T-helper 2 cell treated with Interferon-gamma antibody and Interleukin-4, amounts not matched to agents 5 μg/mL and 100 μg/mL, for 36 hours (primary cell): ENCODE measurements at regions not wholly inside any gene's neighbourhood (a gene's known extent, or its start where the extent isn't known, plus 50 kb on each side); places are given as distances from the start of the nearest gene placed in this dataset.
A peak's percentile ranks its signal among the peaks of the same experiment; 100 is the strongest.
"Not testable (repeated sequence)": the region's sequence is repeated elsewhere in the genome, so short reads cannot be mapped to it uniquely, and the experiment has no call there.

Source experiments
- DNase-seq: peaks from one replicate; pipeline ENCODE4 v3.0.0; 2021; ENCODE audit warnings: low spot score
- H3K27ac Mint-ChIP-seq: one replicate; pipeline ENCODE4 v1.8.0; 2021; ENCODE audit warnings: mild to moderate bottlenecking, mixed read lengths
- H3K27me3 Mint-ChIP-seq: one replicate; pipeline ENCODE4 v1.8.0; 2021; ENCODE audit warnings: low read depth, mixed read lengths
- H3K36me3 Mint-ChIP-seq: one replicate; pipeline ENCODE4 v1.8.0; 2021; ENCODE audit warnings: low read depth, mixed read lengths
- H3K4me1 Mint-ChIP-seq: one replicate; pipeline ENCODE4 v1.8.0; 2021; ENCODE audit warnings: low read depth, mixed read lengths
- H3K4me3 Mint-ChIP-seq: one replicate; pipeline ENCODE4 v1.8.0; 2022; ENCODE audit warnings: mild to moderate bottlenecking, moderate library complexity, mixed read lengths
- H3K9me3 Mint-ChIP-seq: one replicate; pipeline ENCODE4 v1.8.0; 2021; ENCODE audit warnings: mixed read lengths

DNA sequence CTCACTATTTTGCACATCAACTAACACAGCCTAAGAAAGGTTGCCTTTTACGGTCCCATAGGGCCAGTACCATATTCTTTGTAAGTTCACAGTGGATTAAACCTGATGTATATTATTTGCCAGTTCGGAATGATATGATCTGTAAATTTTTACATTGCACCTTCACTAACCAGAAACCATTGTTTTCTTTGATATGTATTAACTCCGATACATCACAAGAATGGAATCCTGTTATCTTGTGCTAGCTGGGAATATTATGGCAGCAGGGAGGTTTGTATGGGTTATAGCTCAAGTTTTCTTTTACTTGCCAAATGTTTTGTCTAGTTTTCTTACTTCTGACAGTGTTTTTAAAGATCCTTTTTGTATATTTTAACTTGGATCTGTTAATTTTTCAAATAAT, 51.4 kb upstream of the S1PR1 start:
- Mint-ChIP-seq H3K4me3 (no peak overlapping the region), H3K27ac (no peak overlapping the region), H3K4me1 (peaks cover 47% of the 10 kb centered on the region), H3K36me3 (peaks cover 14% of the 10 kb centered on the region), H3K9me3 (peaks cover 10% of the 10 kb centered on the region), H3K27me3 (no peaks in the 10 kb centered on the region)
- DNase-seq, result no peak

DNA sequence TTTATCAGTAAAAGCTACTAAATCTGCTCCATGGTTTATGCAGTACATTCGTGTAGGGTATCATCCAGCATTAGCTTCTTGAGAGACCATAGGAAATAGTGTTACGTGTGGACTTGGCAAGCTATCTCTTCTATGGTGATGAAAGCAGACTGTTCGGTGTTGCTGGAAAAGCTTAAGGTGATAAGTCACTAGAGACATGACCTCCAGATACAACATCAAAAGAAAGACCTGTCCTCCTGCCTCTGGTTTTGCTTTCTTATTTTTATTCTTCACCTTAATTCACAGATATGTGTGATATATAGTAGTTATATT, 53.5 kb upstream of the S1PR1 start:
- DNase-seq, result no peak
- peak overlapping the region; percentile 60 for H3K27ac Mint-ChIP-seq
- no peaks in the 10 kb centered on the region for H3K27me3 Mint-ChIP-seq
- H3K4me3 Mint-ChIP-seq, result peak overlapping the region; percentile 49
- H3K9me3 Mint-ChIP-seq, result peaks cover 7% of the 10 kb centered on the region
- H3K36me3 Mint-ChIP-seq, result peaks cover 15% of the 10 kb centered on the region
- peaks cover 57% of the 10 kb centered on the region for H3K4me1 Mint-ChIP-seq

DNA sequence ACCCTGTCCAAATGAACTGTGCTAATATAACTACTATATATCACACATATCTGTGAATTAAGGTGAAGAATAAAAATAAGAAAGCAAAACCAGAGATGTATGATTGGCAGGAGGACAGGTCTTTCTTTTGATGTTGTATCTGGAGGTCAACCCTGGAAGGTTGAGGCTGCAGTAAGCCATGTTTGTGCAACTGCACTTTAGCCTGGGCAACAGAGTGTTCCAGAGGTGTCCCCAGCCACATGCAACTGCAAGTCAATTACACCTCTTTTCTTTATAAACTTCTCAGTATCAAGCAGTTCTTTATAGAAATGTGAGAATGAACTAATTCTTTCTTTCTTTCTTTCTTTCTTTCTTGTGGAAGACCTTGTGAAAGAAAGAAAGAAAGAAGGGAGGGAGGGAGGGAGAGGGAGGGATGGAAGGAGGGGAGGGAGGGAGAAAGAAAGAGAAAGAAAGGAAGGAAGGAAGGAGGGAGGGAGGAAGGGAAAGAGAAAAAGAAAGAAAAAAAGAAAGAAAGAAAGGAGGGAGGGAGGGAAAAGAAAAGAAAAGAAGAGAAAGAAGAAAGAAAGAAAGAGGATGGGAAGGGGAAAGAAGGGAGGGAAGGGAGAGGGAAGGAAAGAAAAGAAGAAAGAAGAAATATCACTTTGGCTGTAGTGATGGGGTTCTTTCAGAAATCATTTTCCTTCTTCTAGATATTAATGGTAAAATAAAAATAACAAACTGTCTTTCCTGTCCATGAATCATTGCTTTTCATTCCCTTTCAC, 54.0 kb upstream of the S1PR1 start:
- peaks cover 6% of the 10 kb centered on the region for H3K9me3 Mint-ChIP-seq
- no peaks in the 10 kb centered on the region for H3K27me3 Mint-ChIP-seq
- peak overlapping the region; percentile 60 for H3K27ac Mint-ChIP-seq
- H3K4me3 Mint-ChIP-seq, result peak overlapping the region; percentile 49
- H3K36me3 Mint-ChIP-seq, result peaks cover 14% of the 10 kb centered on the region
- peaks cover 58% of the 10 kb centered on the region for H3K4me1 Mint-ChIP-seq
- DNase-seq, result no peak

DNA sequence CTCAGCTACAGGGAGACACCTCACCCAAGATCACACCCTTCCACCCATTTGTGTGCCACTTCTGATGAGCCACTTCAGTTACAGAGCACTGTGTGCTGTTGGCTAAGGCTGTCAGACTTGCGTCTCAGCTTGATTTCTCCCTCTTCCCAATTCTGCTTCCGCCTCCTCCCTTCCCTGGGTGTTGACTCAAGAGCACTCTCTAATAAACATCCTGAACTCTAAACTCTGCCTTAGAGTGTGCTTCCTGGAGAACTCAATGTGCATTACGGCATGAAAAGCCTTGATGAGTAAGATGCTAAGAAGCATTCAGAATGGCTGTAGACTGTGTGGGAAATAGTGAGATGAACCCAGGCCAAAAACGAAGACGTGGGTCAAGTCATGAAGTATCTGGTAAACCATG, 54.9 kb upstream of the S1PR1 start:
- DNase-seq, result no peak
- H3K9me3 Mint-ChIP-seq, result peaks cover 3% of the 10 kb centered on the region

DNA sequence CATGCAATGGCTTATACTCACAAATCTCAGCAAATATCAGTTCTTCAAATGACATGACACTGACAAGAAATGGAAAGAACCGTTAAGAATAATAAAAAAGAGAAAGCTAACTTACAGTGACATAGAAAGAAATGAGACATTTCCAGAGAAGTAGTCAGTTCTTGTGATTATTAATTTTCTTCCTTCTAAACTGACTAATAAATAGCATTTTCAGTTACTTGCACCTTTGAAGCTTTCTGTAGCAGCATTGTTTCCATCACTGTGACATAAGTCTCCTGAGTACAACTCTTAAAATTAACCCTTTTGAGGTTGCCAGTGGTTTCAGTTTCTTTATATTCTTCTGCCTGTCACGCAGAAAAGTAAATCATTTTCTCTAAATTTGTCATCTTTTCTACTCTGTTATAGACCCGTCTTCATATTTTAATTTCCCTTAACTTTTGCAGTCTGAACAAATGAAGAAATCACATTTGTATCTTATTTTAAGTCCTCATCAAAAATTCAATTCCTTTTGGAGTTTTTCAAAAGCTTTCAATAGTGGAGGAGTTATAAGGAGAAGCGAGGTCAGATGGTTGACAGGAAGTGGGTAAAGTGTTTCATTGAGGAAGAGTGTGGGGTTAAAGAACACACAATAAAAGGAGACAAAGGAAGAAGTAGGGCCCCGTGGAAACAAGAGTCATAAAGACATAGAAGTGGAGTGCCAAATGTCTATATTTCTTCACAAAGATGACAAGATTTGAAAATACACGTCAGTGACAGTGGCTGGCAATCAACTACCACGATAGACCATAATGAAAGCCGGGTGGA, 57.9 kb upstream of the S1PR1 start:
- H3K27me3 Mint-ChIP-seq, result no peaks in the 10 kb centered on the region
- no peaks in the 10 kb centered on the region for H3K9me3 Mint-ChIP-seq
- peak; percentile 63 for DNase-seq
- H3K36me3 Mint-ChIP-seq, result peaks cover 7% of the 10 kb centered on the region
- peak overlapping the region; percentile 99 for H3K27ac Mint-ChIP-seq
- H3K4me3 Mint-ChIP-seq, result peak overlapping the region; percentile 85
- peaks cover 64% of the 10 kb centered on the region for H3K4me1 Mint-ChIP-seq

More for the DNA sequence above, 54.9 kb upstream of the S1PR1 start:
- Mint-ChIP-seq H3K27me3 (no peaks in the 10 kb centered on the region), H3K4me1 (peaks cover 64% of the 10 kb centered on the region), H3K27ac (peak overlapping the region; percentile 41), H3K36me3 (peaks cover 12% of the 10 kb centered on the region), H3K4me3 (no peak overlapping the region)

DNA sequence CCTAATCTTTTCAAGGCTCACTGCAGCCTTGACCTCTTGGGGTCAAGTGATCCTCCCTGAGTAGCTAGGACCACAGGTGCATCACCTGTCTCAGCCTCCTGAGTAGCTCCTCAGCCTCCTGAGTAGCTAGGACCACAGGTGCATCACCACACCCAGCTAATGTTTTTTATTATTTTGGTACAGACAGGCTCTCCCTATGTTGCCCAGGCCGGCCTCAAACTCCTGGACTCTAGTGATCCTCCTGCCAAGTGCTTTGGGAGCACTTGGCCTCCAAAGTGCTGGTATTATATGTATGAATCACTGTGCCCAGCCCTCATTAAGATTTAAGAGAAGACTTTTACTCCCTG, 58.5 kb upstream of the S1PR1 start:
- peaks cover 63% of the 10 kb centered on the region for H3K4me1 Mint-ChIP-seq
- peak overlapping the region; percentile 85 for H3K4me3 Mint-ChIP-seq
- H3K27me3 Mint-ChIP-seq, result no peaks in the 10 kb centered on the region
- no peaks in the 10 kb centered on the region for H3K9me3 Mint-ChIP-seq
- H3K36me3 Mint-ChIP-seq, result peaks cover 12% of the 10 kb centered on the region
- peak overlapping the region; percentile 99 for H3K27ac Mint-ChIP-seq
- no peak for DNase-seq

DNA sequence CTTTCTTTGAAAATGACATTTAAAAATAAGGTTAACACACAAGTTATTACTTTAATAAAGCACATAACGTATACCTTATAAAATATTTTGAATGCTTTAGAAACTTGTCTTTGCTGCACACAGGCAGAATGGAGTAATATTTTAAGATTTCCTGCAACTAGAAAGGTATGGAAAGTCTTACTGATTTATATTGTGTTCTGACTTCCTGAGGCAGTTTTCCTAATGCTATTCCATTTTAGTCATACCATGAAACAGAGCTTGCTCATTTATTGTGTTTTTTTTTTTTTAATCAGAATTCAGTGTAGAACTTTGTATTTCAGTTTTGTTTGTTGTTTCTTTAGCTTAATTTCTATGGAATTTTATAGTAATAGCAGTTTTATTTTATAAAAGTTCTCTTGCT, 60.9 kb upstream of the S1PR1 start:
- peaks cover 11% of the 10 kb centered on the region for H3K36me3 Mint-ChIP-seq
- H3K9me3 Mint-ChIP-seq, result no peaks in the 10 kb centered on the region
- H3K4me1 Mint-ChIP-seq, result peaks cover 50% of the 10 kb centered on the region
- H3K27ac Mint-ChIP-seq, result no peak overlapping the region
- H3K4me3 Mint-ChIP-seq, result no peak overlapping the region
- H3K27me3 Mint-ChIP-seq, result no peaks in the 10 kb centered on the region
- DNase-seq, result no peak

DNA sequence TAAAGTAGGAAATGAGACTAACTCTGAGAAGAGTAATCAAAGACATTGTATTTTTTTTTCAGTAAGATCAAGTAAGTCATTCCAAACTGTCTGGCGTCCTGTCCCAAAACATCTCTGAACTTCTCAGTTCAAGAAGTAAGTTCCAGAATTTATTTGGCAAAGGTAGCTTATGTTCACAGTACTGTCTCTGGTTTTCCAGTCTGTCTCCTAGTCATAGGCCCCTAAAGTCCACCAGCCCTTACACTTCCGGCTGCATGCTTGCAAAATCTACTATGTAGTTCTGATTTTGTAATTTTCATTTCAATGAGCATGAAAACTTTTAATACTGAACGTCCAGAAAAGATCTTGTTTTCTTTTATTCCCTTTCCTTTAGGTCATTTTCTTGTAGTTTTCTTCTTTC, 61.4 kb upstream of the S1PR1 start:
- peaks cover 50% of the 10 kb centered on the region for H3K4me1 Mint-ChIP-seq
- no peaks in the 10 kb centered on the region for H3K9me3 Mint-ChIP-seq
- no peaks in the 10 kb centered on the region for H3K27me3 Mint-ChIP-seq
- no peak overlapping the region for H3K4me3 Mint-ChIP-seq
- peak overlapping the region; percentile 46 for H3K27ac Mint-ChIP-seq
- DNase-seq, result no peak
- peaks cover 11% of the 10 kb centered on the region for H3K36me3 Mint-ChIP-seq

DNA sequence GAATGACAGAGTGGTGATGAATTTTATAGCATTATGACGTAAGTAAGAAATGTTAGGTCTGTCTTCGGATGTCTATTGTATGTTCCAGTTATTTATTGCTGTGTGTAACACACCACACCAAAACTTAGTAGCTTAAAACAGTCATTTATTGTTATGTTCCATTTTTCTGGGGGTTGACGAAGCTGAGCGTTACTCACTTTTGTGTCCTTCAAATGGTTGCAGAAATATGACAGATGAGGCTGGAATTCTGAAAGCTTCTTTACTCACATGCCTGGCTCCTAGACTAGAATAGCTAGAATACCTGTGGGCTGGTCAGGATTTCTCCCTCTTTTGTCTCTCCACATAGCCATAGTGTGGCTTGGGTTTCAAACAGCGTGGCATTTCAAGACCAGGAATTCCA, 62.1 kb upstream of the S1PR1 start:
- H3K9me3 Mint-ChIP-seq, result no peaks in the 10 kb centered on the region
- H3K27me3 Mint-ChIP-seq, result no peaks in the 10 kb centered on the region
- peaks cover 46% of the 10 kb centered on the region for H3K4me1 Mint-ChIP-seq
- H3K27ac Mint-ChIP-seq, result no peak overlapping the region
- no peak overlapping the region for H3K4me3 Mint-ChIP-seq
- peaks cover 8% of the 10 kb centered on the region for H3K36me3 Mint-ChIP-seq
- DNase-seq, result no peak

DNA sequence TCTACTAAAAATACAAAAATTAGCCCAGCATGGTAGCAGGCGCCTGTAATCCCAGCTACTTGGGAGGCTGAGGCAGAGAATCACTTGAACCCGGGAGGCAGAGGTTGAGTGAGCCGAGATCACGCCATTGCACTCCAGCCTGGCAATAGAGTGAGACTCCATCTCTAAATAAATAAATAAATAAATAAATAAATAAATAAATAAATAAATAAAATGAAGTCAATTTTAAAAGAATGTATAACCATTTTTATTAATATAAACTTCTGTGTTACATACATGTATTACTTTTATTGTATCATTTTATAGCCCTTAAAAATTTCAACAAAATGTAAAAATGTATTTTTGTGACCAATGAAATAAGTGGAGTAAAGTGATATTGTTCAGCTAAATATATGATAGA, 62.5 kb upstream of the S1PR1 start:
- DNase-seq, result not testable (repeated sequence)
- H3K4me1 Mint-ChIP-seq, result peaks cover 44% of the 10 kb centered on the region

DNA sequence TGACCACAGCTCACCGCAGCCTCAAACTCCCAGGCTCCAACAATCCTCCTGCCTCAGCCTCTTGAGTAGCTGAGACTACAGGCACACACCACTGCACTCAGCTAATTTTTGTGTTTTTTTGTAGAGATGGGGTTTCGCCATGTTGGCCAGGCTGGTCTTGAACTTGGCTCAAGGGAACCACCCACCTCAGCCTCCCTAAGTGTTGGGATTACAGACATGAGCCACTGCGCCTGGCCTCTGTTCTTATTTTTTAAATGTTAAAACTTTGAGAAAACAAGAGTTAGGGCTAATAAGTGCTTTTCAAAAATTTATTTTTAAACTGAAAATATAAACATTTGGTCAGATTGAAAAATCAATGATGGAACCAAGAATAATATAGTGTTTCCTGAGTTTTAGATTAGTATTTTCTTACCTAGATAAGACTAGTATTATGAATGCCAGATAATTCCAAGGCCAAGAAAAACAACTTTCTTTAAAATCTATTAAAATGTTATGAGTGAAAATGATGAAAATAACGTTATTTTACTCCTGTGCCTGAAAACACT, 66.2 kb upstream of the S1PR1 start:
- DNase-seq, result no peak
- H3K36me3 Mint-ChIP-seq, result peaks cover 18% of the 10 kb centered on the region
- H3K27me3 Mint-ChIP-seq, result no peaks in the 10 kb centered on the region
- H3K4me3 Mint-ChIP-seq, result no peak overlapping the region
- H3K4me1 Mint-ChIP-seq, result peaks cover 46% of the 10 kb centered on the region
- H3K9me3 Mint-ChIP-seq, result peaks cover 6% of the 10 kb centered on the region
- no peak overlapping the region for H3K27ac Mint-ChIP-seq

More for the DNA sequence above, 62.5 kb upstream of the S1PR1 start:
- not testable (repeated sequence) for H3K4me3 Mint-ChIP-seq, H3K27ac Mint-ChIP-seq, H3K9me3 Mint-ChIP-seq, H3K36me3 Mint-ChIP-seq, H3K27me3 Mint-ChIP-seq

DNA sequence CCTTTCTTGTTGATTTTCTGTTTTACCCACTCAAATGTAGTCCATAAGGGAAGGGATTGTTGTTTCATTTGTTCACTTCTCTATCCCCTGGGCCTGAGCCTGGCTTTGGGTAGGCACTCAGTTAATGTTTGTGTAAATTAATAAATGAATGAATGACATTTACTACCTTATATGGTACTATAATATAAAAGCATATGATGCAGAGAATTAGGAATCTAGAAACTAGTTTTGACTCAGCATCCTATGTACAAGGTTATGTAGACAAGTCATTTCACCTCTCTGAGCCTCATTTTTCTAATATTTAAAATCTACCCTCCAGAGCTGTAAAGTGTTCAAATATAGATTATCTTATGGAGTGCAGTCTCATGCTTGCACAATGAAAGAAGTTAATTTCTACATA, 68.9 kb upstream of the S1PR1 start:
- Mint-ChIP-seq H3K9me3 (peaks cover 6% of the 10 kb centered on the region), H3K27me3 (no peaks in the 10 kb centered on the region), H3K4me3 (no peak overlapping the region), H3K4me1 (peaks cover 31% of the 10 kb centered on the region), H3K36me3 (peaks cover 12% of the 10 kb centered on the region), H3K27ac (peak overlapping the region; percentile 56)
- DNase-seq, result no peak

DNA sequence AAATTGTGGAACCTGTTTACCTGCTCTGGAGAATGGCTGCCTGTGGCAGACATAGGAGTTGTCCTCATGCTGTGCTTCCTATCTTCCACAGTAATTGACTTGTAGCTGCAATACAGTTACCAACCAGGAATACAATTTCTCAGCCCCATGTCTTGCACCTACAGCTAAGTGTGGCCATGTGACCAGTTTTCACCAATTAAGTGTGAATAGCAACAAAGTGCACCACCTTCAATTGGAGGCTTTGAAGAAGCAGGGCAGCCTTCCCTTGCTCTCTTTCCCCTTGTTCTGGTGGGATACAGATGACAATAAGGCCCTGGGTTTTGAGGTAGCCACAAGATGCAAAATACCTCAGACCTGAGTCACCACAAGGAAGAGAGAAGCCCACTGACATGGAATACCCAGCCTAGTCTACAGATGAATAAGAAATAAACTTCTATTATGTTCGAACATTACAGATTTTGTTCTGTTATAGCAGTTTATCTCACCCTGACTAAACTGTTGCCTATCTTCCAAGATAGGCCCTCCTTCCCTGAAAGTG, 70.2 kb upstream of the S1PR1 start:
- H3K36me3 Mint-ChIP-seq, result peaks cover 12% of the 10 kb centered on the region
- H3K9me3 Mint-ChIP-seq, result peaks cover 8% of the 10 kb centered on the region
- H3K27me3 Mint-ChIP-seq, result no peaks in the 10 kb centered on the region
- no peak for DNase-seq
- H3K4me1 Mint-ChIP-seq, result peaks cover 31% of the 10 kb centered on the region
- no peak overlapping the region for H3K4me3 Mint-ChIP-seq
- H3K27ac Mint-ChIP-seq, result no peak overlapping the region

DNA sequence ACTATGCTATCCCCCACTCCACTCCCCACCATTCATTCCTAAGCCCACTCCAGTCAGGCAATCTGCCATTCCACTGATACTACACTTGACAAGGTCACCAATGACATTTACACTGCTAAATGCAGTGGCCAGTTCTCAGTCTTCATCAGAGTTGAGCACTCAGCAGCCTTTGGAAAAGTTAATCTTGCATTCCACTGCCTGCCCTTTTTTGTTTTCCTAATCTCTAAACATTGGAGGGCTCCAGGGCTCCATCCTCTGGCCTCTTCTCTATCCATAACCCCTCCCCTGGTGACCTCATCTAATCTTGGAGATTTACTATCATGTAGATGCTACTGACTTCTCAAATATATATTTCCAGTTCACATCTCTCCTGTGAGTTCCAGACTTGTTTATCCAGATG, 70.9 kb upstream of the S1PR1 start:
- Mint-ChIP-seq H3K27me3 (no peaks in the 10 kb centered on the region), H3K27ac (no peak overlapping the region), H3K36me3 (peaks cover 12% of the 10 kb centered on the region), H3K4me1 (peaks cover 31% of the 10 kb centered on the region), H3K4me3 (no peak overlapping the region), H3K9me3 (peaks cover 8% of the 10 kb centered on the region)
- DNase-seq, result no peak
